ENCODE measurements at regions not wholly inside any gene's neighbourhood (a gene's known extent, or its start where the extent isn't known, plus 50 kb on each side); places are given as distances from the start of the nearest gene placed in this dataset.
"Not testable (repeated sequence)": the region's sequence is repeated elsewhere in the genome, so short reads cannot be mapped to it uniquely, and the experiment has no call there.

GRCh38 chr15:66884661-66885237 lies 180.7 kb upstream of the SMAD3 start:
- DNase-seq: no peak

GRCh38 chr15:66885281-66885915 lies 180.0 kb upstream of the SMAD3 start:
- DNase-seq: no peak

- no peak for DNase-seq
Observed at GRCh38 chr15:66886241-66886675, 179.1 kb upstream of the SMAD3 start.

GRCh38 chr15:66886686-66887273 lies 178.6 kb upstream of the SMAD3 start:
- DNase-seq: no peak

- DNase-seq: not testable (repeated sequence)
Observed at GRCh38 chr15:66889298-66889697, 176.1 kb upstream of the SMAD3 start.

GRCh38 chr15:66891776-66892175 lies 173.6 kb upstream of the SMAD3 start:
- no peak for DNase-seq

- DNase-seq: no peak
Observed at GRCh38 chr15:66893294-66893693, 172.1 kb upstream of the SMAD3 start.

GRCh38 chr15:66894363-66894762 lies 171.0 kb upstream of the SMAD3 start:
- DNase-seq: no peak

GRCh38 chr15:66894986-66895780 lies 170.2 kb upstream of the SMAD3 start:
- DNase-seq: no peak

GRCh38 chr15:66895794-66896453 lies 169.5 kb upstream of the SMAD3 start:
- no peak for DNase-seq

GRCh38 chr15:66896611-66897010 lies 168.8 kb upstream of the SMAD3 start:
- no peak for DNase-seq

GRCh38 chr15:66897416-66897815 lies 168.0 kb upstream of the SMAD3 start:
- DNase-seq: no peak

- DNase-seq: no peak
Observed at GRCh38 chr15:66897971-66898370, 167.4 kb upstream of the SMAD3 start.

- DNase-seq: no peak
Observed at GRCh38 chr15:66898656-66899386, 166.6 kb upstream of the SMAD3 start.

- DNase-seq: no peak
Observed at GRCh38 chr15:66899555-66900350, 165.6 kb upstream of the SMAD3 start.

- no peak for DNase-seq
Observed at GRCh38 chr15:66900586-66901310, 164.7 kb upstream of the SMAD3 start.

GRCh38 chr15:66901336-66902100 lies 163.9 kb upstream of the SMAD3 start:
- DNase-seq: no peak

GRCh38 chr15:66905185-66905584 lies 160.2 kb upstream of the SMAD3 start:
- DNase-seq: no peak

- DNase-seq: no peak
Observed at GRCh38 chr15:66905954-66906353, 159.4 kb upstream of the SMAD3 start.
